Heart left ventricle (tissue), 16 donors: ENCODE measurements at regions not wholly inside any gene's neighbourhood (a gene's known extent, or its start where the extent isn't known, plus 50 kb on each side); places are given as distances from the start of the nearest gene placed in this dataset.
A peak's percentile ranks its signal among the peaks of the same experiment; 100 is the strongest.

Source experiments
- ATAC-seq, 4 donors: fragments of 200-7000 bp; cut with Tn5 transposase; one replicate each; pipeline ENCODE4 v1.9.1; 2020 to 2022; ENCODE audit warnings: moderate library complexity in 4 of 4, mild to moderate bottlenecking in 3 of 4, moderate number of reproducible peaks in 1 of 4
- DNase-seq, 5 donors: peaks; one replicate each; pipeline ENCODE4 v3.0.0-alpha.2; 2020
- H3K27ac ChIP-seq, 12 donors: fragments of 200-600 bp; sonication (generic) in 4 of 12; one replicate each; pipeline versions ENCODE4 v1.5.0 to v1.8.0; 2016 to 2022; ENCODE audit warnings: mild to moderate bottlenecking in 2 of 12
- H3K27me3 ChIP-seq, 9 donors: fragments of 200-600 bp; sonication (generic) in 2 of 9; one replicate each; pipeline versions ENCODE4 v1.5.1 to v1.8.0; 2016 to 2022; ENCODE audit warnings: mild to moderate bottlenecking in 3 of 9
- H3K36me3 ChIP-seq, 9 donors: fragments of 200-600 bp; sonication (generic) in 2 of 9; one replicate each; pipeline versions ENCODE4 v1.5.0 to v1.8.0; 2018 to 2022; ENCODE audit warnings: mild to moderate bottlenecking in 2 of 9
- H3K4me1 ChIP-seq, 12 donors: fragments of 200-600 bp; sonication (generic) in 4 of 12; one replicate each; pipeline versions ENCODE4 v1.5.0 to v1.8.0; 2016 to 2022; ENCODE audit warnings: mild to moderate bottlenecking in 3 of 12
- H3K4me3 ChIP-seq, 12 donors: fragments of 200-600 bp; sonication (generic) in 4 of 12; one replicate each; pipeline versions ENCODE4 v1.5.0 to v1.8.0; 2017 to 2022; ENCODE audit warnings: mild to moderate bottlenecking in 9 of 12, moderate library complexity in 4 of 12
- H3K9me3 ChIP-seq, 12 donors: fragments of 200-600 bp; sonication (generic) in 4 of 12; one replicate each; pipeline versions ENCODE4 v1.5.0 to v1.8.0; 2016 to 2022; ENCODE audit warnings: mild to moderate bottlenecking in 1 of 12
- CTCF ChIP-seq, 12 donors: fragments of 200-600 bp; sonication (generic) in 4 of 12; IDR thresholded peaks; one replicate each; pipeline versions ENCODE4 v1.5.0 to v1.8.0; 2018 to 2022; ENCODE audit warnings: antibody characterized with exemption in 12 of 12, mild to moderate bottlenecking in 5 of 12
- POLR2A ChIP-seq, 2 donors: fragments of 450-650 bp; IDR thresholded peaks; one replicate each; pipeline ENCODE4 v1.6.1; 2017; ENCODE audit warnings: antibody characterized with exemption in 2 of 2, mild to moderate bottlenecking in 2 of 2, moderate library complexity in 2 of 2
- WGBS, 4 donors: extraction: QIAGEN DNeasy Blood & Tissue Kit in 2 of 4; methylation state at CpG; one replicate each; pipeline versions ENCODE4 v1.1.5 to v1.1.7; 2013 to 2018; 5-methylcytosine and 5-hydroxymethylcytosine counted together
- intact Hi-C, 10 donors: fragments of 100-400 bp; cut with DNase I; formaldehyde crosslinking; loops; one replicate each; pipeline versions ENCODE4 v1.11.1 to v1.14.2; 2022
- donor health status: ischemic (EF 13 %, LVEDD 7.1; RV severe dilation, severe dysfunction).
- donor health status: healthy with polysubstance abuse.
- donor health status: DM: no; HTN: yes; CAD: no.
- donor health status: DM: no; HTN: no; CAD: no.
- donor health status: ischemic (EF 25% LVEDD 6.9; RV normal size, moderate dysfunction).
- donor health status: ischemic (EF 25% LVEDD 5.7; RV mildly dilated, moderate dysfunction).
- donor health status: healthy.
- donor health status: DM: yes; HTN: yes; CAD: no.
- donor health status: ischemic (EF 35%, LVEDD 5.7; RV mildly dilated, moderate dysfunction).
- donor health status: nonischemic (EF 11% LVEDD 7.7; RV severe dilation, severe dysfunction).
- donor health status: DM: yes; HTN: yes; CAD: no.
- donor health status: PGD.
- donor health status: ischemic (EF 29% LVEDD 5.4; RV normal size, mild dysfunction).
- donor health status: nonischemic (EF 23%, LVEDD 6.1; RV moderate dilation, normal function).

GRCh38 chr14:71320734-71321573, 413.7 kb downstream of the PCNX1 start:
- H3K36me3 ChIP-seq: no peaks in the 10 kb centered on the region
- ATAC-seq (peak in 3 of 4 donors; percentile 52 to 83 (median 79)), DNase-seq (peak; percentile 56 to 85 (median 66))
- TF ChIP-seq POLR2A (IDR thresholded peaks at IDR 0.05) (peak in 1 of 2 donors; percentile 31), CTCF (IDR thresholded peaks at IDR 0.05) (no peak)
- H3K4me1 ChIP-seq: peaks cover 0 to 41% (median 12%) of the 10 kb centered on the region in 12 donors
- peak overlapping the region; percentile 68 to 96 (median 90) for H3K4me3 ChIP-seq
- no peaks in the 10 kb centered on the region for H3K27me3 ChIP-seq
- peak overlapping the region; percentile 82 to 99 (median 92) for H3K27ac ChIP-seq
- intact Hi-C loops: loop anchor here in 7 of 10 donors (2.0 to 10.0 kb wide), 10 partner anchors 84 to 432 kb away; no protein-coding TSS in a partner anchor
- 1% methylated on average over 31 to 96 of the region's 96 CpGs for WGBS, 4 donors
- H3K9me3 ChIP-seq: no peaks in the 10 kb centered on the region

GRCh38 chr14:71321574-71322315, 414.5 kb downstream of the PCNX1 start:
- Histone ChIP-seq H3K27ac (peak overlapping the region in 11 of 12 donors; percentile 82 to 99 (median 92)), H3K9me3 (no peaks in the 10 kb centered on the region)
- no peak for ATAC-seq

GRCh38 chr14:71322655-71323250, 415.5 kb downstream of the PCNX1 start:
- H3K36me3 ChIP-seq: no peaks in the 10 kb centered on the region
- DNase-seq (peak in 1 of 5 donors; percentile 16), ATAC-seq (peak in 1 of 4 donors; percentile 20)
- peak overlapping the region in 1 of 12 donors; percentile 99 for H3K27ac ChIP-seq
- TF ChIP-seq POLR2A (IDR thresholded peaks at IDR 0.05) (no peak), CTCF (IDR thresholded peaks at IDR 0.05) (peak in 11 of 12 donors; percentile 25 to 74 (median 51))
- 40 to 42% (median 41%) methylated on average over 2 of the region's 2 CpGs for WGBS, 4 donors
- intact Hi-C loops: loop anchor here in 8 of 10 donors (2.0 to 10.0 kb wide), 9 partner anchors 82 to 430 kb away; no protein-coding TSS in a partner anchor
- H3K4me1 ChIP-seq: peaks cover 0 to 43% (median 12%) of the 10 kb centered on the region in 12 donors
- H3K4me3 ChIP-seq: peak overlapping the region in 4 of 12 donors; percentile 84 to 96 (median 95)
- no peaks in the 10 kb centered on the region for H3K9me3 ChIP-seq
- H3K27me3 ChIP-seq: no peaks in the 10 kb centered on the region

More at GRCh38 chr14:71321574-71322315, 414.5 kb downstream of the PCNX1 start:
- Histone ChIP-seq H3K36me3 (no peaks in the 10 kb centered on the region), H3K4me1 (peaks cover 0 to 43% (median 12%) of the 10 kb centered on the region in 12 donors), H3K4me3 (peak overlapping the region; percentile 68 to 96 (median 90)), H3K27me3 (no peaks in the 10 kb centered on the region)
- intact Hi-C loops: loop anchor here in 8 of 10 donors (2.0 to 10.0 kb wide), 10 partner anchors 83 to 431 kb away; no protein-coding TSS in a partner anchor
- 1 to 2% (median 1%) methylated on average over 25 of the region's 25 CpGs for WGBS, 4 donors
- no peak for DNase-seq
- no peak for TF ChIP-seq POLR2A (IDR thresholded peaks at IDR 0.05)
- TF ChIP-seq CTCF (IDR thresholded peaks at IDR 0.05): no peak
